HG03103 (cell line): ENCODE measurements at regions not wholly inside any gene's neighbourhood (a gene's known extent, or its start where the extent isn't known, plus 50 kb on each side); places are given as distances from the start of the nearest gene placed in this dataset.
"Not testable (repeated sequence)": the region's sequence is repeated elsewhere in the genome, so short reads cannot be mapped to it uniquely, and the experiment has no call there.

Experiments used
- ATAC-seq: cut with Tn5 transposase; IDR thresholded peaks from one replicate; pipeline ENCODE4 v1.9.1; 2021; ENCODE audit warnings: low read depth; ENCODE audit not compliant: unreplicated experiment

DNA sequence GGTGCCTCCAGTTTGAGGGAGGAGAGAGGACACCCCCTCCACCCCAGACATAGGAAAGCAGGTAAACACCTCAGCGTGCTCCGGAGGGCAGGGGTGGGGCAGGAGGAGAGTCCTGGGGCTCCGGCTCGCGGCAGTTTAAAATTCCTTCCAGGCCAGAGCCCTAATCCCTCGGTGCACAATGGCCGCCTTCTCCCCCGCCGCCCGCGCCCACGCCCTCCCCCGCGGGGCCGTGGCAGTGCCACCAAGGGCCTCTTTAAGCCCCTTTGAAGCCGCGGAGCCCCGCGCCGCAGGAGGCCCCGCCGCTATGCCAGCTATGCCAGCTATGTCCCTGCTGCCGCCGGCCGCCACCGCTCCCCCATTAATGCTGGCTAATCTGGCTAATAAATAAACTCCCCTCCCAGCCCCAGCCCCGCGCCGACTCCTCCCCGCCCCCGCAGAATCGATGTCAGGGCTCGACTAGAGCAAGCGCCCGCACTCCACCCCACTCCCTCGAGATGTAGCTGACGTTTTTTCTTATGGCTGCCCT, 125.1 kb downstream of the MRPL14 start:
- ATAC-seq, result no peak

DNA sequence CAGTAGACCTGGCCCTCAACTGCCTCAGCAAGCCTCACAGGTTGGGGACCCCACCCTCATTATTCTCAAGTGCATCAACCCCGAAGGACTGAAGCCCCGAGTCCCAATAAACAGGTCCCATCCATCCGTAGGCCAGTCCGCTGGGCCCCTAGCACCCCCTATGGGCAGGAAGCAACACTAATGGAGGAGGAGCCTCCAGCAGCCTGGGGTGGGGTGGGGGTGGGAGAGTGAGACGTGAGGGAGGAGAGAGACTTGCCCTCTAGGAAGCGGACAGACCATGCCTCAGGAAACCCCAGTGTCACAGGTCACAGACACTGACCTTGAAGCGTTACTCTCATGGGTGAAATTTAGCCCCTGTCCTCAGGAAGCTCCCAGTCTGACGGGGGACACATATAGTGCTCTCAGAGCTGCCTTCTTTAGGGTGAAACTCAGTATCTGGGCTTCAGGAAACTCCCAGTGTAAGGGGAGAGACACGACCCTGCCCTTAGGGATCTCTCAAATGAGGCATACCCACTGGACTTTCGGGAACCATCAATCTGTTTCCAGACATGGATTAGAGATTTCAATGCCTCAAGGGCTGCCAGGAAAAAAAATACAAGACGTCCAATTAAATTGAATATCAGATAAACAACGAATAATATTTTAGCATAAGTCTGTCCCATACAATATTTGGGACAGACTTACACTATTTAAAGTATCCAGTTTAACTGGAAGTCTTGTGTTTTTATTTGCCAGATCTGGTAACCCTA, 125.8 kb downstream of the MRPL14 start:
- ATAC-seq, result no peak

DNA sequence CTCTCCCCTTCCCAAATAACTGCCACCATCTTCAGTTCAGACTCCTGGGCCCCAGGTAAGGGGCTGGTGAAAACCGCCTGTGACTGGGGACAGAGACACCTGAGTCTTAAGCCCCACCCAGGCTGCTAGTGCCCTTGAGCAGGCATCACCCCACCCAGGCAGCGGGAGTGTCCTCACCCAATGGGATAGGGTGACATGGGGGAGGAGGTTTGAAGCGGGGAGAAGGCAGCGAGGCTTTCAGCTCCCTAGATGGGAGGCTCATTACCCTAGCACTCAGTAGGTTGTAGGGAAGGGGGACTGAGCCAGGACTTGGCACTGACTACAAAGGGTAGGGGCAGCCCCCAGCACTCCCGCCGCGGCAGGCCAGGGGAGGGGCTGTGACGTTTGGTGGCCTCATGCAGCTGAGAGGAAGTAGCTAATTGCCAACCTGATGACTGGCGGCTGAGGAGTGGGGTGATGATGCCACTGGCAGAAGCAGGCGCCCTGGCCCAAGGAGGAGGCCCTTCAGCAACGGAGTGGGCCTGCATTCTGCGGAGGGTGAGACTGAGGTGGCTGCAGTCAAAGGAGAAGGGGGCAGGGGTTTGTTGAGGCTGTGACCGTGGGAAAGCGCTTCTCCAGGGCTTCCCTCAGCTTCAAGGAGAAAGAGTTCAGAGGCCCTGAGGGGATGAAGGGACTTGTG, 126.9 kb downstream of the MRPL14 start:
- ATAC-seq, result no peak

DNA sequence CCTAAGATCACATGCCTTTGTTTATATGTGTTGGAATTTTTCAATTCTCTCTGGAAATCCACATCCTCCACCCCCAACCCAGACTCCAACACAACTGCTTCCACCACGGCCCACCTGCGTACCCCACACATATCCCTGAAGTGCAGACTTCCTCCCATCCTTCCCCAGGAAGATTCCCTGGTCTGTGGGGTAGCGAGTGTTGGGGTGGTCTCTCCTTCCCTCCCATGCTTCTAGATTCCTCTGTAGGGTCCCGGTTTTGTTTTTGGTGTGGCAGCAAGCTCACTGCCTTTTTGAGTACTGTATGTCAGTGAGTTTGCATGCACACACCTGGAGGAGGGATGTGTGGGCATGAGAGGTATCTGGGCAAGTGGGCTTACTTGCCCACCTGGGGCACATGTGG, 127.6 kb downstream of the MRPL14 start:
- ATAC-seq, result no peak

DNA sequence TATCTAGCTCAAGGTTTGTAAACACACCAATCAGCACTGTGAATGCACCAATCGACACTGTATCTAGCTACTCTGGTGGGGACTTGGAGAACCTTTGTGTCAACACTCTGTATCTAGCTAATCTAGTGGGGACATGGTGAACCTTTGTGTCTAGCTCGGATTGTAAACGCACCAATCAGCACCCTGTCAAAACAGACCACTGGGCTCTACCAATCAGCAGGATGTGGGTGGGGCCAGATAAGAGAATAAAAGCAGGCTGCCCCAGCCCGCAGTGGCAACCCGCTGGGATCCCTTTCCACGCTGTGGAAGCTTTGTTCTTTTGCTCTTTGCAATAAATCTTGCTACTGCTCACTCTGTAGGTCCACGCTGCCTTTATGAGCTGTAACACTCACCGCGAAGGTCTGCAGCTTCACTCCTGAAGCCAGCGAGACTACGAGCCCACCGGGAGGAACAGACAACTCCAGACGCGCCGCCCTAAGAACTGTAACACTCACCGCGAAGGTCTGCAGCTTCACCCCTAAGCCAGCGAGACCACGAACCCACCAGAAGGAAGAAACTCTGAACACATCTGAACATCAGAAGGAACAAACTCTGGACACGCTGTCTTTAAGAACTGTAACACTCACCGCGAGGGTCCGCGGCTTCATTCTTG, 128.5 kb downstream of the MRPL14 start:
- ATAC-seq, result not testable (repeated sequence)

DNA sequence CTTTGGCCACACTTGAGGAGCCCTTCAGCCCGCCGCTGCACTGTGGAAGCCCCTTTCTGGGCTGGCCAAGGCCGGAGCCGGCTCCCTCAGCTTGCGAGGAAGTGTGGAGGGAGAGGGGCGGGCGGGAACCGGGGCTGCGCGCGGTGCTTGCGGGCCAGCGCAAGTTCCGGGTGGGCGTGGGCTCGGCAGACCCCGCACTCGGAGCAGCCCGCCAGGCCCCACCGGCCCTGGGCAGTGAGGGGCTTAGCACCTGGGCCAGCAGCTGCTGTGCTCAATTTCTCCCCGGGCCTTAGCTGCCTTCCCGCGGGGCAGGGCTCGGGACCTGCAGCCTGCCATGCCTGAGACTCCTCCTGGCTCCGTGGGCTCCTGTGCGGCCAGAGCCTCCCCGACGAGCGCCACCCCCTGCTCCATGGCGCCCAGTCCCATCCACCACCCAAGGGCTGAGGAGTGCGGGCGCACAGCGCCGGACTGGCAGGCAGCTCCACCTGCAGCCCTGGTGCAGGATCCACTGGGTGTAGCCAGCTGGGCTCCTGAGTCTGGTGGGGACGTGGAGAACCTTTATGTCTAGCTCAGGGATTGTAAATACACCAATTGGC, 129.2 kb downstream of the MRPL14 start:
- not testable (repeated sequence) for ATAC-seq

DNA sequence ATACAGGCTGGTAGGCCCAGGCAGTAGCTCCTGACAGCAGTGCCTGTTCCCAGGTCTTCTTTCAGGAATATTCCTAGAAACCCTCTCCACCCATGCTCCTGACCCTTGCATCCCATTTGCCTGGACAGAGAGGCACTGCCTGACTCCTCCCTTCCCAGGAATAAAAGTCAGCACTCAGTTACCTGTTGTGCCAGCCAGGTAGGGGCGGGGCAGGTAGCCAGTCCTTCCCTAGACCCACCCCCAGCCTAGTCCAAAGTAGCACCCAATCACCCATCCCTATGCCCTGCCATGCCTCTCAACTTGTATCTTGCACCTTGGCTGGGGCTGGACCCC, 129.9 kb downstream of the MRPL14 start:
- no peak for ATAC-seq

DNA sequence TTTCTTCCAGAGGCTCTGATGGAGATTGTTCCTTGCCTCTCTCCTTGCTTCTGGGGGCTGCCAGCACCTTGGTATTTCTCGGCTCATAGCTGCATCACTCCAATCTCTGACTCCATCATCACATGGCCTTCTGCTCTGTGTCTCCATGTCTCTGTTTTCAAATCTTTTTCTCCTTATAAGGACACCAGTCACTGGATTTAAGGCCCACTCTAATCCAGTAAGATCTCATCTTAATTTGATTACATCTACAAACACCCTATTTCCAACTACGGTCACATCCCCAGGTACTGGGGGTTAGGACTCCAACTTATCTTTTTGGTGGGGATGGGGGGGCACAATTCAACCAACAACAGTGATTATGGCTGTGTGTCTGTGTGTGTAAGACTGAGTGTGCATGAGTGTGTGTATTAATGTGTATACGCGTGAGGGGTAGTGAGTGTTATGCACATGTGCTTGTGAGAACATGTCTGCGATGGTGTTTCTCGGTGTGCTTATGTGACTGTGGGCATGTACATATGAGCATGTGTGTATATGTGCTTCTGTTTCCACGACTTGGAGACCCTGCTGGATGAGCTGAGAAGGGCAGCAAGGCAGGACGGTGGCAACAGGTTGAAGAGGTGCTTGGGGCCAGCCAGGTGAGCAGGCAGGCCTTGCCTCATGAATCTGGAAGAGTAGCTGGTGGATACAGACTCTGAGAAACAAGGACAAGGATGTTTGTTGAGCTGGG, 130.5 kb downstream of the MRPL14 start:
- no peak for ATAC-seq

DNA sequence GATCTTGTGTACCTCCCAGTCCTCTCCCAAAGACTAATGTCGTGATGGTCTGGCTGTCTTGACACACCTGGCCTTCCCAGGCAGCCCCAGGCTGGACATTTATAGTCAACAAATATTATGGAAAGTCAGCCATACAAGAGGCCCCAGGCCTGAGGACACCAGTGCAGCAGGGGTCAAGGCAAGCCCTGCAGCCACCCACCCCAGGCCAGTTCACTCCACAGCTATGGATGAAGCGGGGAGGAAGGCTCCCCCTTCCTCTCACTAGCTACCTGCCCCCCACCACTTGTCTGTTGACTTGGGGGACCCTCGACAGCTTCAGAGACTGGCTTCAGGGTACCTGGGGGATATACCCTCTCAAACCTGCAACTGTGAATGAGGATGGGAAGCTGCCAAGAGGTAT, 132.1 kb downstream of the MRPL14 start:
- no peak for ATAC-seq

DNA sequence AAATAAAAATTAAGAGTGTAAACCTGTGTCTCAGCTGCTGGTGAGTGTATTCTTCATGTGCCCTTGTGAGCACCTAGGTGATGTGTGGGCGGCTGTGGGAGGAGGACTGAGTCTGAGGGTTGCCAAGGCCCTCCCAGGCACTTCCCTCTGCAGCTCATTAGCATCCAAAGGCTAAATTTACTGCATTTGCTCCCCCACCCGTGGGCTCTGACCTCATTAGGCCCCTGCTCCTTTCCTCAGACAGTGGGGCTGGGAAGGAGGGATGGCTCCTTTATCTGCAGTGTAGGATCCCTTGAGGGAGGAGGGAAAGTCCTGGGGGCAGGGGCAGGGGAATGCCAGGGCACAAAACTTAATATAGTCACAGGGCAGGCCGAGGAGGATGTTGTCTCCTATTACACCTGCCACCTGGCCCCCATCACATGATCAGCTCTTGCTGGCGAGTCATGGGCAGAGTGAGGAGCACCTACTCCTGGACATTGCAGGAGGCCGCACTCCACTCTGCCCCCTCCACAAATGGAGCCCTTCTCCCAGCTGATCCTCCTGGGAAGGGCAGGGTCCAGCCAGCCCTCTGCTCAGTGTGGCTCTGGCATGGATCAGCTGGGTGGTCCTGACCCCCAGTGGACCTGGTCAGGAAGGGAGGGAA, 133.2 kb downstream of the MRPL14 start:
- ATAC-seq, result no peak

DNA sequence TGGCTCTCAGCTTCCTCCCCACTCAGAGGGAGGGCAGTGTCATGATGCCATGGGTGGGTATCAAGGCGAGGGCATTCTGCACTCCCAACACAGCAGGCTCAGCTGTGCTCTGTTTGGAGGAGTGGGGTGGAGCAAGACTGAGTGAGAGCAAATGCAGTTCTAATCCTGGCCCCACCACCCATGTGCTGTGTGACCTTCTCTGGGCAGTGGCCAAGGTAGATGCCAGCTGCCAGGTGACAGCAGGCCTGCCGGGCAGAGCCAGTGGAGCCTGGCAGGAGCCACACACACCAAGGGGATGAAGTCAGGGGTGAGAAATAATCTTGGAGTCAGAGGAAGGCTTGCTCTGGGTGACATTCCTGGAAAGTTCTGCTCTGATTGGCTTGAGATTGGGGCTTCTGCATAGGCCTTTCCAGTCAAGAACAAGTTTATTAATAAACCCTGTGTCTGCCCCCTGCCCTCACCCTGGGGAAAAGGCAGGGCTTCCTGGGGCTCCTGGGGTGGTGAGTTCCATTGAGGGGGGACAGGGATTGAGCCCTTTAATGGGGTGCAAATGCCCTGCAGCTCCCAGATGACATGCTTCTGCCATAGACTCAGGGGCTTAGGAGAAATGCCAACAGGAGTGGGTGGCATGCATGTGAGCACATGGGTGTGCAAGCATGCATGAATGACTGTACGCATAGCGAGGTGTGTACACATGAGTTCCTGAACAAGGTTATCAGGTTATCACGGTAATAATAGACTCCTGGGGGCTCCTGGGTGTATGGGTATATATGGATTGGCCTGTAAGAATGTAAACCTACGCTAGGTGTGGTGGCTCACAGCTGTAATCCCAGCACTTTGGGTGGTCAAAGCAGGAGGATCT, 134.2 kb downstream of the MRPL14 start:
- ATAC-seq, result no peak

DNA sequence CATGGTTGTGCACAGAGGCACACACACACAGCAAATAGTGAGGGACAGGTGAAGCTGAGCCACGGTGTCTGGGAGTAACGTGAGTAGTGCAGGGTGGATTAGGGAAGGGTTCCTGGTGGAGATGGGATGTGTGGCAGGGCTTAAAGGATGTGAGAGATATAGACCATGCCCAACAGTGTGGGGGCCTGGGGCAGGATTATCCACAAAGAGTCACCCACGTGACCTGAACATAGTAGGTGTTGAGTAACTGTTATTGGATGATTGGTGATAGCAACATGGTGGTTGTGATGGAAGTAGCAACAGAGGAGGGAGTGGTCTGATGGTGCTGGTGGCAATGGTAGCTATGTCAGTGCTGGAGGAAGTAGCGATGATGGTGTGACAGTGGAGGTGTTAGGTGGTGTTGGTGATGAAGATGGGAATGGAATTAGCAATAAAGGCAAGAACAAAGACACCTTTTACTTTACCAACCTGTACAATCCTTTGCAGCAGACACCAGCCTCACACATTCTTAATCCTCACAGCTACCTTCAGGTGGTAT, 135.1 kb downstream of the MRPL14 start:
- ATAC-seq, result no peak

DNA sequence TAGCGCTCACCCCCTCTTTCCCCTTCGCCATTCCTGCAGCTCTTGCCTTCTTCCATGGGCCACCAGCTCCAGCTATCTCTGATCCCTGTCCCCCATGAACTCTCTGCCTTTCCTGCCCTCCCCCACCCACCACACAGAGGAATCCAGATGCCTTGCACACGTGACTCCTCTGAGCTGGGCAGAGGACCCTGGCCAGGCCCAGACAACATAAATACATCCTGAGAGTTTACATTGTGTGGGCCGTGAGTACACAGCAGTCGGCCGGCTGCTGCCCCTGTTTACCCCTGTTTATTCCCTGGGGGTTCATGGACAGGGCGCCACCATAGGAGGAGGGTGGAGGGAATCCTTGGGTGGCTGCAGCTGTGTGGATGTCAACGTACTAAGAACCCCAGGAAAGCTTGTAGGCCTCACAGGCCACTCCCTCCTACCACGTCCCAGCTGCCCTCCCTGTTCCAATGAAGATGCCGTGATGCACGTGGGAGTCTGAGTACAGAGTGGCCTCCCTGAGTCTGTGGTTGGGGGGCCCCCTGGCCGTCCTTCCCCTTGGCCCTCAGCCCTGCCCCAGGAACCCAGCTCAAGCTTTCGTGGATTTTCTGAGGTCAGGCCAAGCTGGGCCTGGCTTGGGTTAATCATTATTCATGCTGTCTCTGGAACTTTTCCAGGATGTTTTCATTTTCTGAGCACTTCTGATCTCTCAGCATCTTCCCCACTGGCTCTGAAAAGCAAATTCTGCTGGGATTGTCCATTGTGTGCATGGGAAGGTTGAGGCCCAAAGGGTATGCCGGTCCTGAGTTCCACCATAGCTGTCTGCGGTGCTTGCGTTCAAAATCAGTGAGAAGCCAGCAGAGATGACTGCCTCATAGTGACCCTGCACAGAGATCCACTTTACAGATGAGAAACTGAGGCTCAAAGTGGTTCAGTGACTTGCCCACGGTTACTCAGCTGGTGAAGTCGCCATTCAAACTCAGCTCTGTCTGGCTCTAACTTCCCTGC, 136.3 kb downstream of the MRPL14 start:
- no peak for ATAC-seq

DNA sequence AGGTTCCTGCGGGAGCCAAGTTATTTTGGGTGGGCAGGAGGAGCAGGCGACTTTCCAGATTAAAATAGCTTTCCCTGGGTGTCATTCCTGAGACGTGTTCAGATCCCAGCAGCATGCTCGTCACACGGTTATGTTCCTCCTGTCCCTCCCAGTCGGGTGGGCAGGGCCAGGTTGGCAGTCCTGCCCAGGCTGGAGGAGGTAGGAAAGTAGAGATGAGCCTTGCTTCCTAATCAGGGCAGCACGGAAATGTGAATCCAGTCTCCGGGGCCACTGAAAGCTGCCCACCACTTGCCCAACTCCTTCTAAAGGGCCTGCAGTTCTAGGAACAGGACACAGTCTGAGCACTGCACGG, 137.0 kb downstream of the MRPL14 start:
- no peak for ATAC-seq

DNA sequence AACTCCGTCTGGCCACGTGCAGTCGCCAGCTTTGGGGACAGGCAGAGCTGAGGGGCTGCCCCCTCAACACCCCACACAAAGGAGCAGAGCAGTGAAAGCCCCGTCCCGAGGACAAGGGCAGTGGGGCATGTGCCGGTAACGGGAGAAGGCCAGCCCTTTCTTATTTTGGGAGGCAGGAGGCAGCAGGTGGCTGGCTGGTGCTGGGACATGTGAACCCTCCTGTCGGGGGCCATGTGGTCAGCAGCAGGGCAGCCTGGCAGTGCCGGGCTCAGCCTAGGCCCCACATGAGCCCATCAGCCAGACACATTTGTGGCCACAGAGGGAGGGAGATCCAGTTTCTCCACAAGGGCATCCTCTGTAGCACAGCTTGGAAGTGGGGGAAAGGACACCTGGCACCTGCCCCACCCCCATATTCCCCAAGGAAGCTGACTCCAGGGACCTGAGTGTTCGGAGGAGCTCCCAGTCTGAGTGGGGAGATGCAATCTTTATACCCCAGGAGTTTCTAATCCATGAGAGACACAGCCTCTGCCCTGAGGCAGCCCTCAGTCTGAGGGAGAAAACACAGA, 137.6 kb downstream of the MRPL14 start:
- no peak for ATAC-seq

DNA sequence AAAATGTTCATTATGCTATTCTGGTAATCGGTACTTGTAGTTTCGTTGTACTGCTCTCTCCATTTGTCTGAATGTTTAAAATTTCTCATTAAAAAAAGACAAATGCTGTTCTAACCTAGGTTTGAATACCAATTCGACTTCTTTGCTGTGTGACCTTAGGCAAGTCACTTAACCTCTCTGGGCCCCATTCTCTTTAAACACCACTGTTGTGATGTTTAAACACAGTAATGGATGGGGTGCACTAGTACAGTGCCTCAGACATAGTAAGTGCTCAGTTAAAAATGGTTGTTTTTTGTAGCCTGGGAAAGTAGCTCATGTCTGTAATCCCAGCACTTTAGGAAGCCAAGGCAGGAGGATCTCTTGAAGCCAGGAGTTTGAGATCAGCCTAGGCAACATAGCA, 138.5 kb downstream of the MRPL14 start:
- no peak for ATAC-seq

DNA sequence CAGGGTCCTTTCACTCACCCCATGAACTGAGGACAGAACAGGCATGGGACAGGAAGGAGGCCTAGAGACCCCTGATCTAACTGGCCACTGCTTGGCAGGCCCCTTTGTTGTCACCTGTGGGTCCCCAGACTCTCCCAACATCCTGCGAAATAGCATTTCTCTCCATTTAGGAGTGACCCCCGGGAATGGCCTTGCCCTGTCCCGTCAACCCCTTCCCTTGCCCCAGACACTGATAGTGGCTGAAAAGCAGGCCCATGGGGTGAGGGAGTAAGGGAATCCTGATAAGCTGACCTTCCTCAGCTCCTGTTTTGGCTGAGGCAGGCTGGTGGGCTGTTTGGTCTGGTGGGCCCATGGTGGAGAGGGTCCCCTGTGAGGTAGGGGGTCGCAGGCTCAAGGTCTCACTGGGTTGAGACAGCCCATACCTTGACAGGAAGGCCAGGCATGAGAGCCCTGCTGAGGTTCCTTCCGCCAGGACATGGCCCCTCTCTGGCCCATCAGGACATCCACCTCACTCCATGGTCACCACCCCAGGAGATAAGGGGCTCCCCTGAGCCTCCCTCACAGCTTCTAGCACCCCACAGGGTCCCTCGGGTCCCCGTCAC, 139.3 kb downstream of the MRPL14 start:
- no peak for ATAC-seq
